ENCODE measurements at regions not wholly inside any gene's neighbourhood (a gene's known extent, or its start where the extent isn't known, plus 50 kb on each side); places are given as distances from the start of the nearest gene placed in this dataset.

DNA sequence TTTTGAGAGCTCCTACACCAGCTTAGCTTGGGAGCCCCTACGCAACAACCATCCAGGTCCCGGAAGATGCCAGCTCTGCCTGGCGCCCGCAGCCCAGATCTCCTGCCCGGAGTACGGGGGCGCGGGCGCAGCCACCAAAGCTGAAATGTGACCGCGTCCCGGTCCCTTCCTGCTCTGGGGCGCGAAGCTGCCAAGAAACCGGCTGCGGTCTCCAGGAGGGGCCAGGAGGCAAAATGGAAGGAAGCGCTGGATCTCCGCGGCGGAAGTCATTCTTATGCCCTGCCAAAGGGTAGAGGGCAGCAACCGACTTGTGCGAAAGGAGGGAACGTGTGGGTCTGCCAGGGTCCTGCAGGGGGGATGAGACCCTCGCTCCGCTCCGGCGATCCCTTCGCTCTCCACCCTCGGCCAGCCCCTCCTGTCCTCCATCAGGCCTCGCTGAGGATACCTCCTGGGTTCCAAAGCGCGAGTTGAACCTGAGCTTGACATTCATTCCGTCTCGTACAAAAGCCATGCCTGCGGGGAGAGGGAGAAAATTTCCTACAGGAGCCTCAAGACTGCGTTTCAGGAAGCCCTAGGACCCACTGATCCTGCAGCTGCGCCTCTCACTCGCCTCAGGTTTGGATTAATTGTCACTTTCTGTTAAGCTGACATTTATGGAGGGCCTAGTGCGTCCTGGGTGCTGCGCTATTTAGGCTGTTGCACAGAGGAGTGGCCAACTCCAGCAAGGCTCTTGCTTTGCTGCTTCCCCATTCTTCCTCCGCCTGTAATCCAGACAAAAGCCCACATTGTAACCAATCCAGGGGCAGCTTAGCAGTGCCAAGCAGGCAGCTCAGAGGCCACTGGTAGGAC, 98.3 kb upstream of the VGLL3 start:
- TF ChIP-seq, protein P1, sequence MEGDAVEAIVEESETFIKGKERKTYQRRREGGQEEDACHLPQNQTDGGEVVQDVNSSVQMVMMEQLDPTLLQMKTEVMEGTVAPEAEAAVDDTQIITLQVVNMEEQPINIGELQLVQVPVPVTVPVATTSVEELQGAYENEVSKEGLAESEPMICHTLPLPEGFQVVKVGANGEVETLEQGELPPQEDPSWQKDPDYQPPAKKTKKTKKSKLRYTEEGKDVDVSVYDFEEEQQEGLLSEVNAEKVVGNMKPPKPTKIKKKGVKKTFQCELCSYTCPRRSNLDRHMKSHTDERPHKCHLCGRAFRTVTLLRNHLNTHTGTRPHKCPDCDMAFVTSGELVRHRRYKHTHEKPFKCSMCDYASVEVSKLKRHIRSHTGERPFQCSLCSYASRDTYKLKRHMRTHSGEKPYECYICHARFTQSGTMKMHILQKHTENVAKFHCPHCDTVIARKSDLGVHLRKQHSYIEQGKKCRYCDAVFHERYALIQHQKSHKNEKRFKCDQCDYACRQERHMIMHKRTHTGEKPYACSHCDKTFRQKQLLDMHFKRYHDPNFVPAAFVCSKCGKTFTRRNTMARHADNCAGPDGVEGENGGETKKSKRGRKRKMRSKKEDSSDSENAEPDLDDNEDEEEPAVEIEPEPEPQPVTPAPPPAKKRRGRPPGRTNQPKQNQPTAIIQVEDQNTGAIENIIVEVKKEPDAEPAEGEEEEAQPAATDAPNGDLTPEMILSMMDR (conservative IDR thresholded peaks at IDR 0.05; ENCODE audit: low read length) = no peak
- no peak for TF ChIP-seq EZH2phosphoT487 (IDR thresholded peaks at IDR 0.05; ENCODE audit: borderline replicate concordance, low read depth, low read length)

Data from OCI-LY7 (cell line).